Neural cell (in vitro differentiated cells): ENCODE measurements at regions not wholly inside any gene's neighbourhood (a gene's known extent, or its start where the extent isn't known, plus 50 kb on each side); places are given as distances from the start of the nearest gene placed in this dataset.

Experiments
- H2AFZ ChIP-seq: fragments of 200-600, 300-800 bp; sonication (generic), shearing (Covaris generic); 2 replicates; pipeline ENCODE4 v1.6.0; 2014; ENCODE audit warnings: low read depth, mild to moderate bottlenecking, antibody characterized with exemption, low read length, moderate library complexity
- H3F3A ChIP-seq: fragments of 200-600 bp; shearing (Covaris generic); 2 replicates; pipeline ENCODE4 v1.6.1; 2016; ENCODE audit warnings: mild to moderate bottlenecking, moderate library complexity, mixed read lengths, antibody characterized with exemption, low read length; ENCODE audit not compliant: insufficient read depth, poor library complexity, severe bottlenecking
- H3K27ac ChIP-seq: fragments of 200-600, 300-800 bp; sonication (generic), shearing (Covaris generic); 2 replicates; pipeline ENCODE4 v1.5.1; 2014; ENCODE audit warnings: mild to moderate bottlenecking, low read length, moderate library complexity
- H3K27me3 ChIP-seq: fragments of 300-800, 200-600 bp; sonication (generic), shearing (Covaris generic); 2 replicates; pipeline ENCODE4 v1.6.0; 2014; ENCODE audit warnings: mild to moderate bottlenecking, low read depth, low read length, moderate library complexity; ENCODE audit not compliant: insufficient read depth
- H3K36me3 ChIP-seq: fragments of 300-800, 200-600 bp; sonication (generic), shearing (Covaris generic); 2 replicates; pipeline ENCODE4 v1.5.1; 2014; ENCODE audit warnings: mild to moderate bottlenecking, antibody characterized with exemption, low read length, moderate library complexity; ENCODE audit not compliant: insufficient read depth
- H3K4me2 ChIP-seq: fragments of 300-800, 200-600 bp; sonication (generic), shearing (Covaris generic); 2 replicates; pipeline ENCODE4 v1.6.0; 2014; ENCODE audit warnings: mild to moderate bottlenecking, low read length
- H3K4me3 ChIP-seq: fragments of 300-800, 200-600 bp; sonication (generic), shearing (Covaris generic); 2 replicates; pipeline ENCODE4 v1.5.1; 2014; ENCODE audit warnings: mild to moderate bottlenecking, low read length, moderate library complexity
- H3K79me2 ChIP-seq: fragments of 200-600 bp; shearing (Covaris generic); replicated peaks from 2 replicates; pipeline ENCODE4 v1.6.0; 2014; ENCODE audit warnings: mild to moderate bottlenecking, low read length, moderate library complexity; ENCODE audit not compliant: insufficient read depth
- H3K9ac ChIP-seq: fragments of 300-800, 200-600 bp; sonication (generic), shearing (Covaris generic); 2 replicates; pipeline ENCODE4 v1.6.1; 2016; ENCODE audit warnings: mild to moderate bottlenecking, low read length, mixed read lengths
- H3K9me2 ChIP-seq: fragments of 200-600 bp; shearing (Covaris generic); 2 replicates; pipeline ENCODE4 v1.6.1; 2016; ENCODE audit warnings: mild to moderate bottlenecking, low read length, mixed read lengths; ENCODE audit not compliant: insufficient read depth
- H3K9me3 ChIP-seq: fragments of 200-600, 300-800 bp; sonication (generic), shearing (Covaris generic); 2 replicates; pipeline ENCODE4 v1.6.1; 2016; ENCODE audit warnings: mild to moderate bottlenecking, mixed run types, low read length, moderate library complexity, mixed read lengths
- H4K20me1 ChIP-seq: fragments of 200-600 bp; shearing (Covaris generic); 2 replicates; pipeline ENCODE4 v1.6.1; 2016; ENCODE audit warnings: mild to moderate bottlenecking, mixed run types; ENCODE audit not compliant: insufficient read depth
- EP300 ChIP-seq: fragments of 450-650 bp; conservative IDR thresholded peaks from 2 replicates; pipeline ENCODE4 v1.6.1; 2014; ENCODE audit warnings: antibody characterized with exemption, mild to moderate bottlenecking, moderate library complexity; ENCODE audit not compliant: poor library complexity, severe bottlenecking
- EZH2 ChIP-seq: fragments of 200-600, 300-800 bp; shearing (Covaris generic), sonication (generic); IDR thresholded peaks from 2 replicates; pipeline ENCODE4 v1.6.1; 2014; ENCODE audit warnings: antibody characterized with exemption, low read length, borderline replicate concordance, mild to moderate bottlenecking; ENCODE audit not compliant: insufficient read depth, poor library complexity, severe bottlenecking
- MXI1 ChIP-seq: fragments of 450-650 bp; conservative IDR thresholded peaks from 2 replicates; pipeline ENCODE4 v1.6.1; 2014; ENCODE audit warnings: antibody characterized with exemption, mild to moderate bottlenecking; ENCODE audit not compliant: poor library complexity, severe bottlenecking
- POLR2AphosphoS5 ChIP-seq: IDR thresholded peaks from 2 replicates; pipeline ENCODE4 v1.6.1; 2012
- RAD21 ChIP-seq: fragments of 450-650 bp; conservative IDR thresholded peaks from 2 replicates; pipeline ENCODE4 v1.6.1; 2014; ENCODE audit warnings: antibody characterized with exemption, mild to moderate bottlenecking, moderate library complexity
- SMC3 ChIP-seq: fragments of 450-650 bp; conservative IDR thresholded peaks from 2 replicates; pipeline ENCODE4 v1.6.1; 2014; ENCODE audit warnings: antibody characterized with exemption, mild to moderate bottlenecking, moderate library complexity; ENCODE audit not compliant: poor library complexity
- TAF1 ChIP-seq: IDR thresholded peaks from 2 replicates; pipeline ENCODE4 v1.6.1; 2012; ENCODE audit warnings: low read depth
- TF ChIP-seq, protein P1 (sequence below): fragments of 450-650 bp; IDR thresholded peaks from 2 replicates; pipeline ENCODE4 v1.5.1; 2014; ENCODE audit warnings: antibody characterized with exemption, mild to moderate bottlenecking, moderate library complexity; ENCODE audit not compliant: poor library complexity, severe bottlenecking
- TF ChIP-seq, protein P2 (sequence below): IDR thresholded peaks from 2 replicates; pipeline ENCODE4 v1.6.1; 2012; ENCODE audit warnings: borderline replicate concordance

DNA sequence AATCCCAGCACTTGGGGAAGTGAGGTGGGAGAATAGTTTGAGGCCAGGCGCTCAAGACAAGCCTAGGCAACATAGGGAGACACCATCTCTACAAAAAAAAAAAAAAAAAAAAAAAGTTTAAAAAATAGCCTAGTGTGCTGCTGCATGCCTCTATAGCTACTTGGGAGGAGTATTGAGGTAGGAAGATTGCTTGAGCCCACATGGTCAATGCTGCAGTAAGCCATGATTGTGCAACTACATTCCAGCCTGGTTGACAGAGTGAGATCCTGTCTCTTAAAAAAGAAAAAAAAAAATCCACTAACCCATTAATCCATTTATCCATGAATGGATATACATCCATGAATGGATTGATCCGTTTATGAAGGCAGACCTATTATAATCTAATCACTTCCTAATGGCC lies 1064.6 kb upstream of the EYS start:
- Histone ChIP-seq H3K27ac (no peak overlapping the region), H3K9ac (no peak overlapping the region), H4K20me1 (no peaks in the 10 kb centered on the region), H3K4me3 (no peak overlapping the region), H3K4me2 (no peak overlapping the region), H3K27me3 (no peaks in the 10 kb centered on the region), H3K79me2 (no peaks in the 10 kb centered on the region), H3K36me3 (no peaks in the 10 kb centered on the region), H3K9me3 (peaks cover 4% of the 10 kb centered on the region), H3F3A (no peaks in the 10 kb centered on the region), H3K9me2 (no peaks in the 10 kb centered on the region), H2AFZ (no peak overlapping the region)
- TF ChIP-seq, protein P1, sequence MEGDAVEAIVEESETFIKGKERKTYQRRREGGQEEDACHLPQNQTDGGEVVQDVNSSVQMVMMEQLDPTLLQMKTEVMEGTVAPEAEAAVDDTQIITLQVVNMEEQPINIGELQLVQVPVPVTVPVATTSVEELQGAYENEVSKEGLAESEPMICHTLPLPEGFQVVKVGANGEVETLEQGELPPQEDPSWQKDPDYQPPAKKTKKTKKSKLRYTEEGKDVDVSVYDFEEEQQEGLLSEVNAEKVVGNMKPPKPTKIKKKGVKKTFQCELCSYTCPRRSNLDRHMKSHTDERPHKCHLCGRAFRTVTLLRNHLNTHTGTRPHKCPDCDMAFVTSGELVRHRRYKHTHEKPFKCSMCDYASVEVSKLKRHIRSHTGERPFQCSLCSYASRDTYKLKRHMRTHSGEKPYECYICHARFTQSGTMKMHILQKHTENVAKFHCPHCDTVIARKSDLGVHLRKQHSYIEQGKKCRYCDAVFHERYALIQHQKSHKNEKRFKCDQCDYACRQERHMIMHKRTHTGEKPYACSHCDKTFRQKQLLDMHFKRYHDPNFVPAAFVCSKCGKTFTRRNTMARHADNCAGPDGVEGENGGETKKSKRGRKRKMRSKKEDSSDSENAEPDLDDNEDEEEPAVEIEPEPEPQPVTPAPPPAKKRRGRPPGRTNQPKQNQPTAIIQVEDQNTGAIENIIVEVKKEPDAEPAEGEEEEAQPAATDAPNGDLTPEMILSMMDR = no peak
- no peak for TF ChIP-seq EZH2

DNA sequence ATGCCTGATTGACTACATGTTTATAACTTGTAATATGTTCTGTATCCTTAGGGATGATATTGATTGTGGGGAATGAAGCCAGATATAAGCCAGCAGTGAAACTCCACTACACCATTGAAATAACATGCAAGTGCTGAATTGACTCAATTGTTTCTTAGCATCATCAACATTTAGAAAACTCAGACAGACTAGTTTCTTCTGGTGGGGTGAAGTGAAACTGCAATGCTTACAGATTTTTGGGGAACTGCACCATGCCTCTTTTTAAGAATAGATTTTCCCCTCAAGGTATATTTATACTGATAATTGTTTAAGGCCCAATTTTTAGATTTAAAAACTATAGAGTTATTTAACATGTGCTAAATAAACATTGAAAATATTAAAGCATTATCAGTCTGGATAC lies 1044.6 kb upstream of the EYS start:
- no peaks in the 10 kb centered on the region for H3K36me3 ChIP-seq
- no peaks in the 10 kb centered on the region for H3K9me2 ChIP-seq
- H3K9me3 ChIP-seq = no peaks in the 10 kb centered on the region
- H3K4me3 ChIP-seq = no peak overlapping the region
- H3K4me2 ChIP-seq = no peak overlapping the region
- H4K20me1 ChIP-seq = no peaks in the 10 kb centered on the region
- H3K27ac ChIP-seq = no peak overlapping the region
- no peaks in the 10 kb centered on the region for H3F3A ChIP-seq
- H2AFZ ChIP-seq = no peak overlapping the region
- H3K9ac ChIP-seq = no peak overlapping the region
- no peaks in the 10 kb centered on the region for H3K79me2 ChIP-seq
- TF ChIP-seq RAD21 (no peak), MXI1 (no peak), EZH2 (no peak), POLR2AphosphoS5 (no peak), EP300 (no peak), SMC3 (no peak), TAF1 (no peak)
- TF ChIP-seq, protein P2, sequence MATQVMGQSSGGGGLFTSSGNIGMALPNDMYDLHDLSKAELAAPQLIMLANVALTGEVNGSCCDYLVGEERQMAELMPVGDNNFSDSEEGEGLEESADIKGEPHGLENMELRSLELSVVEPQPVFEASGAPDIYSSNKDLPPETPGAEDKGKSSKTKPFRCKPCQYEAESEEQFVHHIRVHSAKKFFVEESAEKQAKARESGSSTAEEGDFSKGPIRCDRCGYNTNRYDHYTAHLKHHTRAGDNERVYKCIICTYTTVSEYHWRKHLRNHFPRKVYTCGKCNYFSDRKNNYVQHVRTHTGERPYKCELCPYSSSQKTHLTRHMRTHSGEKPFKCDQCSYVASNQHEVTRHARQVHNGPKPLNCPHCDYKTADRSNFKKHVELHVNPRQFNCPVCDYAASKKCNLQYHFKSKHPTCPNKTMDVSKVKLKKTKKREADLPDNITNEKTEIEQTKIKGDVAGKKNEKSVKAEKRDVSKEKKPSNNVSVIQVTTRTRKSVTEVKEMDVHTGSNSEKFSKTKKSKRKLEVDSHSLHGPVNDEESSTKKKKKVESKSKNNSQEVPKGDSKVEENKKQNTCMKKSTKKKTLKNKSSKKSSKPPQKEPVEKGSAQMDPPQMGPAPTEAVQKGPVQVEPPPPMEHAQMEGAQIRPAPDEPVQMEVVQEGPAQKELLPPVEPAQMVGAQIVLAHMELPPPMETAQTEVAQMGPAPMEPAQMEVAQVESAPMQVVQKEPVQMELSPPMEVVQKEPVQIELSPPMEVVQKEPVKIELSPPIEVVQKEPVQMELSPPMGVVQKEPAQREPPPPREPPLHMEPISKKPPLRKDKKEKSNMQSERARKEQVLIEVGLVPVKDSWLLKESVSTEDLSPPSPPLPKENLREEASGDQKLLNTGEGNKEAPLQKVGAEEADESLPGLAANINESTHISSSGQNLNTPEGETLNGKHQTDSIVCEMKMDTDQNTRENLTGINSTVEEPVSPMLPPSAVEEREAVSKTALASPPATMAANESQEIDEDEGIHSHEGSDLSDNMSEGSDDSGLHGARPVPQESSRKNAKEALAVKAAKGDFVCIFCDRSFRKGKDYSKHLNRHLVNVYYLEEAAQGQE = no peak
- TF ChIP-seq, protein P1 = no peak
- no peaks in the 10 kb centered on the region for H3K27me3 ChIP-seq
